K562 (cell line): ENCODE measurements at regions not wholly inside any gene's neighbourhood (a gene's known extent, or its start where the extent isn't known, plus 50 kb on each side); places are given as distances from the start of the nearest gene placed in this dataset.

Experiments used
- ATAC-seq: fragments of 200-7000 bp; cut with Tn5 transposase; 3 replicates; pipeline ENCODE4 v1.9.1; 2020; ENCODE audit warnings: moderate library complexity
- BruUV-seq: library from RNA; stranded (reverse); fragments of 400-500 nt; replicated peaks from 2 replicates; lab custom pipeline; 2021; lab: Mats Ljungman, UMichigan
- CTCF ChIA-PET: fragments of 300-600 bp; formaldehyde crosslinking; extraction: SDS; loops from one replicate; lab custom pipeline; 2021; ENCODE audit warnings: low intra/inter-chr PET ratio; lab: Yijun Ruan, JAX
- POLR2A ChIA-PET: fragments of 300-600, 350-650 bp; sonication (Branson Sonifier 250); formaldehyde crosslinking; extraction: SDS; loops from one replicate; lab custom pipeline; 2021; ENCODE audit warnings: antibody characterized with exemption, inconsistent platforms; lab: Yijun Ruan, JAX
- DNase-seq, 4 experiments: peaks; one replicate each; pipeline versions ENCODE4 v3.0.0 to v3.0.0-alpha.2; 2011 to 2018; ENCODE audit warnings: low spot score in 3 of 4, mixed read lengths in 3 of 4; ENCODE audit errors: extremely low read depth in 1 of 4
- FAIRE-seq: peaks from 2 replicates; lab custom pipeline; 2011; peaks lifted over from hg19 to GRCh38; lab: Jason Lieb, UNC
- H2AFZ ChIP-seq: 2 replicates; pipeline ENCODE4 v1.6.0; 2011; ENCODE audit warnings: low read depth, low read length, control low read depth, inconsistent platforms
- H3K27ac ChIP-seq: fragments of 200-600 bp; 3 replicates; pipeline ENCODE4 v1.8.0; 2011; ENCODE audit warnings: low read depth, mild to moderate bottlenecking, control low read depth, inconsistent platforms, low read length, moderate library complexity, mixed read lengths; ENCODE audit errors: extremely low read depth
- H3K27me3 ChIP-seq, 2 experiments: fragments of 300-600 bp in 1 of 2; 2 replicates in 1 of 2; 3 replicates in 1 of 2; pipeline versions ENCODE4 v1.6.0 to v1.8.0; 2011; ENCODE audit warnings: inconsistent platforms in 2 of 2, low read length in 2 of 2, mild to moderate bottlenecking in 1 of 2, mixed read lengths in 1 of 2, moderate library complexity in 1 of 2; ENCODE audit not compliant: control insufficient read depth in 2 of 2, insufficient read depth in 2 of 2
- H3K36me3 ChIP-seq: fragments of 300-600 bp; 3 replicates; pipeline ENCODE4 v1.8.0; 2011; ENCODE audit warnings: mild to moderate bottlenecking, low read length, inconsistent platforms; ENCODE audit not compliant: control insufficient read depth, insufficient read depth
- H3K4me1 ChIP-seq, 2 experiments: fragments of 200-600 bp in 1 of 2; replicated peaks in 1 of 2; 2 replicates in 1 of 2; 3 replicates in 1 of 2; pipeline versions ENCODE4 v1.5.1 to v1.8.0; 2011; ENCODE audit warnings: inconsistent platforms in 2 of 2, low read length in 2 of 2, mild to moderate bottlenecking in 1 of 2, mixed read lengths in 1 of 2, moderate library complexity in 1 of 2; ENCODE audit not compliant: control insufficient read depth in 2 of 2, insufficient read depth in 2 of 2
- H3K4me2 ChIP-seq: 2 replicates; pipeline ENCODE4 v1.6.1; 2011; ENCODE audit warnings: low read length, control low read depth, inconsistent platforms, mixed read lengths; ENCODE audit not compliant: insufficient read depth
- H3K4me3 ChIP-seq: fragments of 200-600 bp; sonication (generic), shearing (Covaris generic); 2 replicates; pipeline ENCODE4 v1.5.1; 2016; ENCODE audit warnings: control low read depth, inconsistent platforms
- H3K79me2 ChIP-seq: fragments of 200-600 bp; 3 replicates; pipeline ENCODE4 v1.8.0; 2011; ENCODE audit warnings: low read length, inconsistent platforms; ENCODE audit not compliant: control insufficient read depth, insufficient read depth
- H3K9ac ChIP-seq, 2 experiments: 2 replicates each; pipeline versions ENCODE4 v1.6.0 to v1.6.1; 2011; ENCODE audit warnings: low read depth in 2 of 2, low read length in 2 of 2, control low read depth in 1 of 2, inconsistent platforms in 1 of 2, mild to moderate bottlenecking in 1 of 2, mixed read lengths in 1 of 2; ENCODE audit not compliant: insufficient read depth in 1 of 2
- H3K9me1 ChIP-seq: one replicate; pipeline ENCODE4 v1.6.0; 2011; ENCODE audit warnings: inconsistent platforms, mild to moderate bottlenecking, low read length, moderate library complexity; ENCODE audit not compliant: control insufficient read depth, insufficient read depth
- H3K9me3 ChIP-seq: replicated peaks from 2 replicates; pipeline ENCODE4 v1.5.1; 2011; ENCODE audit warnings: low read depth, low read length, inconsistent platforms; ENCODE audit not compliant: control insufficient read depth, insufficient read depth
- H4K20me1 ChIP-seq: replicated peaks from 2 replicates; pipeline ENCODE4 v1.6.1; 2011; ENCODE audit warnings: low read length, inconsistent platforms, mixed read lengths; ENCODE audit not compliant: control insufficient read depth, insufficient read depth
- CREB3 ChIP-seq: fragments of 450-650 bp; conservative IDR thresholded peaks from 2 replicates; pipeline ENCODE4 v1.6.1; 2016; ENCODE audit warnings: missing genetic modification characterization, low read depth, mild to moderate bottlenecking, missing compliant biosample characterization, moderate library complexity
- CTBP1 ChIP-seq: fragments of 450-650 bp; IDR thresholded peaks from 2 replicates; pipeline ENCODE4 v1.6.1; 2016; ENCODE audit warnings: borderline replicate concordance
- GTF2E2 ChIP-seq: fragments of 200-800 bp; sonication (Bioruptor generic); IDR thresholded peaks from 2 replicates; pipeline ENCODE4 v1.6.1; 2016; ENCODE audit warnings: missing genetic modification characterization, missing compliant biosample characterization
- HDGF ChIP-seq: fragments of 450-650 bp; IDR thresholded peaks from 2 replicates; pipeline ENCODE4 v1.6.1; 2016
- NRF1 ChIP-seq, 2 experiments: fragments of 450-650 bp; IDR thresholded peaks in 1 of 2; conservative IDR thresholded peaks in 1 of 2; 2 replicates each; pipeline ENCODE4 v1.6.1; 2014; ENCODE audit warnings: mild to moderate bottlenecking in 2 of 2
- PTTG1 ChIP-seq: fragments of 450-650 bp; IDR thresholded peaks from 2 replicates; pipeline ENCODE4 v1.6.1; 2016; ENCODE audit warnings: low read depth, mild to moderate bottlenecking, missing genetic modification characterization, missing compliant biosample characterization
- SIRT6 ChIP-seq: IDR thresholded peaks from one replicate; pipeline ENCODE4 v1.6.1; 2012; ENCODE audit warnings: low read depth, mild to moderate bottlenecking, control low read depth, inconsistent platforms, low read length, moderate library complexity
- SMARCA4 ChIP-seq: fragments of 450-650 bp; IDR thresholded peaks from 2 replicates; pipeline ENCODE4 v1.6.1; 2016
- ZBTB40 ChIP-seq, 2 experiments: fragments of 450-650 bp in 1 of 2; sonication (generic) in 1 of 2; formaldehyde crosslinking in 1 of 2; IDR thresholded peaks; 2 replicates each; pipeline versions ENCODE4 v1.7.1 to v1.9.0; 2016 to 2022; ENCODE audit warnings: inconsistent platforms in 1 of 2, mild to moderate bottlenecking in 1 of 2, missing genetic modification reagents in 1 of 2
- ZNF79 ChIP-seq: fragments of 250-450 bp; sonication (Bioruptor Pico); IDR thresholded peaks from 2 replicates; pipeline ENCODE4 v1.4.0; 2020; ENCODE audit warnings: low read depth, mild to moderate bottlenecking, moderate library complexity
- WGBS: fragments of 100-300 bp; shearing (Covaris generic); methylation state at CpG from one replicate; pipeline ENCODE4 v1.1.6; 2016; ENCODE audit warnings: low coverage, mixed read lengths; ENCODE audit not compliant: insufficient coverage; ENCODE audit errors: missing lambda C conversion rate; 5-methylcytosine and 5-hydroxymethylcytosine counted together
- in situ Hi-C: fragments of 300-500 bp; cut with MboI; formaldehyde crosslinking; loops from 4 replicates; pipeline ENCODE4 v1.15.0; 2018; ENCODE audit warnings: inconsistent platforms, mixed read lengths
- intact Hi-C: fragments of 100-400 bp; cut with micrococcal nuclease; formaldehyde crosslinking; loops from 2 replicates; pipeline ENCODE4 v1.14.2; 2022
- TF ChIP-seq, protein P1 (sequence below): fragments of 250-450 bp; sonication (Bioruptor Pico); IDR thresholded peaks from 2 replicates; pipeline ENCODE4 v1.5.0; 2022; ENCODE audit warnings: mild to moderate bottlenecking

- Histone ChIP-seq H3K27ac (no peak overlapping the region), H2AFZ (no peak overlapping the region), H3K4me2 (no peak overlapping the region), H3K27me3 (no peaks in the 10 kb centered on the region), H3K4me3 (no peak overlapping the region), H3K4me1 (no peaks in the 10 kb centered on the region), H3K9ac (no peak overlapping the region), H3K9me1 (no peaks in the 10 kb centered on the region), H3K79me2 (no peaks in the 10 kb centered on the region; the same call in 2 of the 3 replicates), H3K9me3 (no peaks in the 10 kb centered on the region), H4K20me1 (peaks cover 19% of the 10 kb centered on the region), H3K36me3 (no peaks in the 10 kb centered on the region)
- in situ Hi-C loops = no loop called here
- FAIRE-seq (no peak), DNase-seq (no peak), ATAC-seq (no peak)
- POLR2A ChIA-PET = interaction anchor here (0.6 to 1.2 kb wide), 3 partner anchors 14 to 52 kb away, joined by 3 to 4 read pairs (median 4); no protein-coding TSS in a partner anchor
- BruUV-seq = no TSS peak
- intact Hi-C loops = no loop called here
- 62% methylated on average over 5 of the region's 5 CpGs for WGBS
- CTCF ChIA-PET = no interaction called here
- TF ChIP-seq, protein P1, sequence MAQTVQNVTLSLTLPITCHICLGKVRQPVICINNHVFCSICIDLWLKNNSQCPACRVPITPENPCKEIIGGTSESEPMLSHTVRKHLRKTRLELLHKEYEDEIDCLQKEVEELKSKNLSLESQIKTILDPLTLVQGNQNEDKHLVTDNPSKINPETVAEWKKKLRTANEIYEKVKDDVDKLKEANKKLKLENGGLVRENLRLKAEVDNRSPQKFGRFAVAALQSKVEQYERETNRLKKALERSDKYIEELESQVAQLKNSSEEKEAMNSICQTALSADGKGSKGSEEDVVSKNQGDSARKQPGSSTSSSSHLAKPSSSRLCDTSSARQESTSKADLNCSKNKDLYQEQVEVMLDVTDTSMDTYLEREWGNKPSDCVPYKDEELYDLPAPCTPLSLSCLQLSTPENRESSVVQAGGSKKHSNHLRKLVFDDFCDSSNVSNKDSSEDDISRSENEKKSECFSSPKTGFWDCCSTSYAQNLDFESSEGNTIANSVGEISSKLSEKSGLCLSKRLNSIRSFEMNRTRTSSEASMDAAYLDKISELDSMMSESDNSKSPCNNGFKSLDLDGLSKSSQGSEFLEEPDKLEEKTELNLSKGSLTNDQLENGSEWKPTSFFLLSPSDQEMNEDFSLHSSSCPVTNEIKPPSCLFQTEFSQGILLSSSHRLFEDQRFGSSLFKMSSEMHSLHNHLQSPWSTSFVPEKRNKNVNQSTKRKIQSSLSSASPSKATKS = no peak
- TF ChIP-seq CTBP1 = no peak
- TF ChIP-seq PTTG1 (tag) = no peak
- no peak for TF ChIP-seq GTF2E2 (tag)
- TF ChIP-seq CREB3 (tag) = no peak
- TF ChIP-seq ZBTB40 (IDR thresholded peaks at IDR 0.05) = no peak
- TF ChIP-seq ZBTB40 (CRISPR knock-in tag; IDR thresholded peaks at IDR 0.05) = no peak
- no peak for TF ChIP-seq NRF1 (conservative IDR thresholded peaks at IDR 0.05 in 1 of 2, IDR thresholded peaks at IDR 0.05 in 1 of 2)
- no peak for TF ChIP-seq ZNF79
- TF ChIP-seq SMARCA4 = no peak
- TF ChIP-seq SIRT6 = no peak
- no peak for TF ChIP-seq HDGF
These were observed 433.3 kb downstream of the XYLT1 start for GRCh38 chr16:17037499-17037898.
